ENCODE measurements at regions not wholly inside any gene's neighbourhood (a gene's known extent, or its start where the extent isn't known, plus 50 kb on each side); places are given as distances from the start of the nearest gene placed in this dataset.

- TF ChIP-seq CTCF (IDR thresholded peaks at IDR 0.05; ENCODE audit: low read length), result no peak
- no peak for TF ChIP-seq EZH2 (optimal IDR thresholded peaks at IDR 0.05; ENCODE audit: low read depth, low read length)
Measured at GRCh38 chr2:180394305-180394704, 387.2 kb upstream of the CWC22 start.
